WTC11 (cell line): ENCODE measurements at regions not wholly inside any gene's neighbourhood (a gene's known extent, or its start where the extent isn't known, plus 50 kb on each side); places are given as distances from the start of the nearest gene placed in this dataset.

Experiments used
- ATAC-seq: fragments of 200-7000 bp; cut with Tn5 transposase; 2 replicates; pipeline ENCODE4 v1.10.0; 2021; ENCODE audit warnings: mild to moderate bottlenecking, moderate library complexity
- CTCF ChIA-PET: fragments of 300-600 bp; sonication (Branson Sonifier 250); formaldehyde crosslinking; loops from one replicate; lab custom pipeline; 2021; ENCODE audit warnings: antibody characterized with exemption; lab: Charles Lee
- POLR2A ChIA-PET: fragments of 350-600 bp; sonication (Branson Sonifier 250); formaldehyde crosslinking; loops from one replicate; lab custom pipeline; 2021; ENCODE audit warnings: antibody characterized with exemption; lab: Charles Lee
- DNase-seq: peaks from one replicate; pipeline ENCODE4 v3.0.0; 2021; ENCODE audit warnings: low spot score
- H3K27ac Mint-ChIP-seq: 2 replicates; pipeline ENCODE4 v1.8.0; 2021; ENCODE audit warnings: mixed read lengths
- H3K27me3 Mint-ChIP-seq: 2 replicates; pipeline ENCODE4 v1.8.0; 2021; ENCODE audit warnings: low read depth, mild to moderate bottlenecking, moderate library complexity, mixed read lengths
- H3K36me3 Mint-ChIP-seq: 2 replicates; pipeline ENCODE4 v1.8.0; 2021; ENCODE audit warnings: mixed read lengths
- H3K4me1 Mint-ChIP-seq: 2 replicates; pipeline ENCODE4 v1.8.0; 2022; ENCODE audit warnings: mixed read lengths
- H3K4me3 Mint-ChIP-seq: 2 replicates; pipeline ENCODE4 v1.8.0; 2021; ENCODE audit warnings: mild to moderate bottlenecking, moderate library complexity, mixed read lengths
- H3K9me3 Mint-ChIP-seq: 2 replicates; pipeline ENCODE4 v1.8.0; 2021; ENCODE audit warnings: mixed read lengths
- CBFB ChIP-seq: sonication (generic); formaldehyde crosslinking; IDR thresholded peaks from 2 replicates; pipeline ENCODE4 v1.8.1; 2022; ENCODE audit warnings: mild to moderate bottlenecking, low read depth, missing genetic modification reagents
- CREM ChIP-seq: sonication (generic); formaldehyde crosslinking; IDR thresholded peaks from 2 replicates; pipeline ENCODE4 v1.8.1; 2022; ENCODE audit warnings: mild to moderate bottlenecking, missing genetic modification reagents, moderate library complexity
- GTF2I ChIP-seq: fragments of 250-450 bp; sonication (Bioruptor Pico); conservative IDR thresholded peaks from 2 replicates; pipeline ENCODE4 v1.4.0; 2021; ENCODE audit warnings: mild to moderate bottlenecking
- IRF2 ChIP-seq: sonication (generic); formaldehyde crosslinking; IDR thresholded peaks from 2 replicates; pipeline ENCODE4 v1.8.0; 2022; ENCODE audit warnings: low read depth, missing genetic modification reagents, borderline replicate concordance
- JAZF1 ChIP-seq: fragments of 250-450 bp; sonication (Bioruptor Pico); IDR thresholded peaks from 2 replicates; pipeline ENCODE4 v1.9.0; 2021; ENCODE audit warnings: moderate library complexity, mild to moderate bottlenecking, inconsistent platforms
- NR3C1 ChIP-seq: sonication (generic); formaldehyde crosslinking; conservative IDR thresholded peaks from 2 replicates; pipeline ENCODE4 v1.8.1; 2023; ENCODE audit warnings: low read depth, mild to moderate bottlenecking, missing genetic modification reagents
- ZNF671 ChIP-seq: fragments of 250-450 bp; sonication (Bioruptor Pico); IDR thresholded peaks from 2 replicates; pipeline ENCODE4 v1.8.0; 2021; ENCODE audit warnings: mild to moderate bottlenecking
- TF ChIP-seq, protein P1 (sequence below): fragments of 250-450 bp; sonication (Bioruptor Pico); IDR thresholded peaks from 2 replicates; pipeline ENCODE4 v1.9.0; 2021; ENCODE audit warnings: mild to moderate bottlenecking
- TF ChIP-seq, protein P2 (sequence below): sonication (generic); formaldehyde crosslinking; IDR thresholded peaks from 2 replicates; pipeline ENCODE4 v1.8.1; 2022; ENCODE audit warnings: low read depth, mild to moderate bottlenecking, moderate library complexity, missing genetic modification reagents, borderline replicate concordance
- TF ChIP-seq, protein P3 (sequence below): sonication (generic); formaldehyde crosslinking; IDR thresholded peaks from 2 replicates; pipeline ENCODE4 v1.8.1; 2022; ENCODE audit warnings: mild to moderate bottlenecking, moderate library complexity, missing genetic modification reagents
- TF ChIP-seq, protein P4 (sequence below): sonication (generic); formaldehyde crosslinking; IDR thresholded peaks from 2 replicates; pipeline ENCODE4 v1.8.0; 2023; ENCODE audit warnings: mild to moderate bottlenecking, missing genetic modification reagents
- TF ChIP-seq, protein P5 (sequence below): sonication (generic); formaldehyde crosslinking; IDR thresholded peaks from 2 replicates; pipeline ENCODE4 v1.8.0; 2022; ENCODE audit warnings: mild to moderate bottlenecking, missing genetic modification reagents
- TF ChIP-seq, protein P6 (sequence below): sonication (generic); formaldehyde crosslinking; IDR thresholded peaks from 2 replicates; pipeline ENCODE4 v1.8.1; 2023; ENCODE audit warnings: mild to moderate bottlenecking, missing genetic modification reagents, borderline replicate concordance
- TF ChIP-seq, protein P7 (sequence below): sonication (generic); formaldehyde crosslinking; IDR thresholded peaks from 2 replicates; pipeline ENCODE4 v1.8.0; 2022; ENCODE audit warnings: mild to moderate bottlenecking, missing genetic modification reagents

DNA sequence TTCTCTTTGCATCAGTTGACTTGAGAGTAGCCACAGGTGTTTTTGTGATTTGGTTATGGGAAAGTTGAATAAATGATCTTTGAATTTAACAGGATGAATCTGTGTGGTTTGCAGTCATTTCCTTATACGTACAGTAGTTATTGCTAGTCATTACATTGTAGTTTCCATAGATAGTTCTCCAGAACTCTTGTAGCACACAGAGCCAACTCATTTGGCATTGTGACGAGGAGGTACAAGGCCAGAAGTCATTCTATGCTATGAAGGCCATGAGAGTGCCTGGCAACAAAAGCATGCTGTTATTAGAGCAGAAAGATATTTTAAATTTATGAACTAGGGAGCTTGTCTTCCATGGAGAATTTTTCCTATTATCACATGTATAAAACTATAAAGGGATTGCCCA, 973.0 kb upstream of the CHAC2 start (continued):
- TF ChIP-seq, protein P1, sequence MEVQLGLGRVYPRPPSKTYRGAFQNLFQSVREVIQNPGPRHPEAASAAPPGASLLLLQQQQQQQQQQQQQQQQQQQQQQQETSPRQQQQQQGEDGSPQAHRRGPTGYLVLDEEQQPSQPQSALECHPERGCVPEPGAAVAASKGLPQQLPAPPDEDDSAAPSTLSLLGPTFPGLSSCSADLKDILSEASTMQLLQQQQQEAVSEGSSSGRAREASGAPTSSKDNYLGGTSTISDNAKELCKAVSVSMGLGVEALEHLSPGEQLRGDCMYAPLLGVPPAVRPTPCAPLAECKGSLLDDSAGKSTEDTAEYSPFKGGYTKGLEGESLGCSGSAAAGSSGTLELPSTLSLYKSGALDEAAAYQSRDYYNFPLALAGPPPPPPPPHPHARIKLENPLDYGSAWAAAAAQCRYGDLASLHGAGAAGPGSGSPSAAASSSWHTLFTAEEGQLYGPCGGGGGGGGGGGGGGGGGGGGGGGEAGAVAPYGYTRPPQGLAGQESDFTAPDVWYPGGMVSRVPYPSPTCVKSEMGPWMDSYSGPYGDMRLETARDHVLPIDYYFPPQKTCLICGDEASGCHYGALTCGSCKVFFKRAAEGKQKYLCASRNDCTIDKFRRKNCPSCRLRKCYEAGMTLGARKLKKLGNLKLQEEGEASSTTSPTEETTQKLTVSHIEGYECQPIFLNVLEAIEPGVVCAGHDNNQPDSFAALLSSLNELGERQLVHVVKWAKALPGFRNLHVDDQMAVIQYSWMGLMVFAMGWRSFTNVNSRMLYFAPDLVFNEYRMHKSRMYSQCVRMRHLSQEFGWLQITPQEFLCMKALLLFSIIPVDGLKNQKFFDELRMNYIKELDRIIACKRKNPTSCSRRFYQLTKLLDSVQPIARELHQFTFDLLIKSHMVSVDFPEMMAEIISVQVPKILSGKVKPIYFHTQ (CRISPR knock-in tag): no peak
- TF ChIP-seq, protein P2, sequence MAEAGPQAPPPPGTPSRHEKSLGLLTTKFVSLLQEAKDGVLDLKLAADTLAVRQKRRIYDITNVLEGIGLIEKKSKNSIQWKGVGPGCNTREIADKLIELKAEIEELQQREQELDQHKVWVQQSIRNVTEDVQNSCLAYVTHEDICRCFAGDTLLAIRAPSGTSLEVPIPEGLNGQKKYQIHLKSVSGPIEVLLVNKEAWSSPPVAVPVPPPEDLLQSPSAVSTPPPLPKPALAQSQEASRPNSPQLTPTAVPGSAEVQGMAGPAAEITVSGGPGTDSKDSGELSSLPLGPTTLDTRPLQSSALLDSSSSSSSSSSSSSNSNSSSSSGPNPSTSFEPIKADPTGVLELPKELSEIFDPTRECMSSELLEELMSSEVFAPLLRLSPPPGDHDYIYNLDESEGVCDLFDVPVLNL (CRISPR knock-in tag): no peak
- TF ChIP-seq NR3C1: no peak
- TF ChIP-seq IRF2: no peak
- TF ChIP-seq, protein P3, sequence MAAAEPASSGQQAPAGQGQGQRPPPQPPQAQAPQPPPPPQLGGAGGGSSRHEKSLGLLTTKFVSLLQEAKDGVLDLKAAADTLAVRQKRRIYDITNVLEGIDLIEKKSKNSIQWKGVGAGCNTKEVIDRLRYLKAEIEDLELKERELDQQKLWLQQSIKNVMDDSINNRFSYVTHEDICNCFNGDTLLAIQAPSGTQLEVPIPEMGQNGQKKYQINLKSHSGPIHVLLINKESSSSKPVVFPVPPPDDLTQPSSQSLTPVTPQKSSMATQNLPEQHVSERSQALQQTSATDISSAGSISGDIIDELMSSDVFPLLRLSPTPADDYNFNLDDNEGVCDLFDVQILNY (CRISPR knock-in tag): no peak
- no peak for TF ChIP-seq CREM
- TF ChIP-seq, protein P4, sequence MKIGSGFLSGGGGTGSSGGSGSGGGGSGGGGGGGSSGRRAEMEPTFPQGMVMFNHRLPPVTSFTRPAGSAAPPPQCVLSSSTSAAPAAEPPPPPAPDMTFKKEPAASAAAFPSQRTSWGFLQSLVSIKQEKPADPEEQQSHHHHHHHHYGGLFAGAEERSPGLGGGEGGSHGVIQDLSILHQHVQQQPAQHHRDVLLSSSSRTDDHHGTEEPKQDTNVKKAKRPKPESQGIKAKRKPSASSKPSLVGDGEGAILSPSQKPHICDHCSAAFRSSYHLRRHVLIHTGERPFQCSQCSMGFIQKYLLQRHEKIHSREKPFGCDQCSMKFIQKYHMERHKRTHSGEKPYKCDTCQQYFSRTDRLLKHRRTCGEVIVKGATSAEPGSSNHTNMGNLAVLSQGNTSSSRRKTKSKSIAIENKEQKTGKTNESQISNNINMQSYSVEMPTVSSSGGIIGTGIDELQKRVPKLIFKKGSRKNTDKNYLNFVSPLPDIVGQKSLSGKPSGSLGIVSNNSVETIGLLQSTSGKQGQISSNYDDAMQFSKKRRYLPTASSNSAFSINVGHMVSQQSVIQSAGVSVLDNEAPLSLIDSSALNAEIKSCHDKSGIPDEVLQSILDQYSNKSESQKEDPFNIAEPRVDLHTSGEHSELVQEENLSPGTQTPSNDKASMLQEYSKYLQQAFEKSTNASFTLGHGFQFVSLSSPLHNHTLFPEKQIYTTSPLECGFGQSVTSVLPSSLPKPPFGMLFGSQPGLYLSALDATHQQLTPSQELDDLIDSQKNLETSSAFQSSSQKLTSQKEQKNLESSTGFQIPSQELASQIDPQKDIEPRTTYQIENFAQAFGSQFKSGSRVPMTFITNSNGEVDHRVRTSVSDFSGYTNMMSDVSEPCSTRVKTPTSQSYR (CRISPR knock-in tag): no peak
- no peak for TF ChIP-seq ZNF671 (CRISPR knock-in tag)

DNA sequence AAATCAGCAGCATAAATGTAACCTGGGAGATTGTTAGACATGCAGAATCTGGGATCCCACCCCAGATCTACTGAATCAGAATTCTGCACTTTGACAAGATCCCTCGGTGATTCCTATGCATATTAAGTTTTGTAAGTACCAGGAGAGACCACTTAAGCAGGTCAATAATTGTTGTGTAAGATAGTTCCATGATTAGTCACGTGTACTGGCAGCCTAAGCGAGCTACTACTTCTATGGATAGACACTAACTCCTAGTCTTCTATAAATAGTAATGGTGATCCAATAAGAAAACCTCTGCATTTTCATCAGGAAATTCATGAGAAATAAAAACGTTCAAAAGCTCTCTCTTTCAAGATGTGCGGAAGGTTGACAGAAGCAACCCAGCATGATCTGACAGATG, 988.2 kb upstream of the CHAC2 start:
- Mint-ChIP-seq H3K4me1 (no peaks in the 10 kb centered on the region), H3K27ac (no peak overlapping the region), H3K4me3 (no peak overlapping the region), H3K36me3 (no peaks in the 10 kb centered on the region), H3K9me3 (no peaks in the 10 kb centered on the region), H3K27me3 (no peaks in the 10 kb centered on the region; the same call in 1 of the 2 replicates)
- ATAC-seq: no peak
- TF ChIP-seq, protein P1 (CRISPR knock-in tag): no peak
- TF ChIP-seq JAZF1 (no peak), CBFB (CRISPR knock-in tag) (no peak), GTF2I (CRISPR knock-in tag) (no peak)
- TF ChIP-seq, protein P5, sequence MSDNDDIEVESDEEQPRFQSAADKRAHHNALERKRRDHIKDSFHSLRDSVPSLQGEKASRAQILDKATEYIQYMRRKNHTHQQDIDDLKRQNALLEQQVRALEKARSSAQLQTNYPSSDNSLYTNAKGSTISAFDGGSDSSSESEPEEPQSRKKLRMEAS (CRISPR knock-in tag): no peak
- TF ChIP-seq, protein P6, sequence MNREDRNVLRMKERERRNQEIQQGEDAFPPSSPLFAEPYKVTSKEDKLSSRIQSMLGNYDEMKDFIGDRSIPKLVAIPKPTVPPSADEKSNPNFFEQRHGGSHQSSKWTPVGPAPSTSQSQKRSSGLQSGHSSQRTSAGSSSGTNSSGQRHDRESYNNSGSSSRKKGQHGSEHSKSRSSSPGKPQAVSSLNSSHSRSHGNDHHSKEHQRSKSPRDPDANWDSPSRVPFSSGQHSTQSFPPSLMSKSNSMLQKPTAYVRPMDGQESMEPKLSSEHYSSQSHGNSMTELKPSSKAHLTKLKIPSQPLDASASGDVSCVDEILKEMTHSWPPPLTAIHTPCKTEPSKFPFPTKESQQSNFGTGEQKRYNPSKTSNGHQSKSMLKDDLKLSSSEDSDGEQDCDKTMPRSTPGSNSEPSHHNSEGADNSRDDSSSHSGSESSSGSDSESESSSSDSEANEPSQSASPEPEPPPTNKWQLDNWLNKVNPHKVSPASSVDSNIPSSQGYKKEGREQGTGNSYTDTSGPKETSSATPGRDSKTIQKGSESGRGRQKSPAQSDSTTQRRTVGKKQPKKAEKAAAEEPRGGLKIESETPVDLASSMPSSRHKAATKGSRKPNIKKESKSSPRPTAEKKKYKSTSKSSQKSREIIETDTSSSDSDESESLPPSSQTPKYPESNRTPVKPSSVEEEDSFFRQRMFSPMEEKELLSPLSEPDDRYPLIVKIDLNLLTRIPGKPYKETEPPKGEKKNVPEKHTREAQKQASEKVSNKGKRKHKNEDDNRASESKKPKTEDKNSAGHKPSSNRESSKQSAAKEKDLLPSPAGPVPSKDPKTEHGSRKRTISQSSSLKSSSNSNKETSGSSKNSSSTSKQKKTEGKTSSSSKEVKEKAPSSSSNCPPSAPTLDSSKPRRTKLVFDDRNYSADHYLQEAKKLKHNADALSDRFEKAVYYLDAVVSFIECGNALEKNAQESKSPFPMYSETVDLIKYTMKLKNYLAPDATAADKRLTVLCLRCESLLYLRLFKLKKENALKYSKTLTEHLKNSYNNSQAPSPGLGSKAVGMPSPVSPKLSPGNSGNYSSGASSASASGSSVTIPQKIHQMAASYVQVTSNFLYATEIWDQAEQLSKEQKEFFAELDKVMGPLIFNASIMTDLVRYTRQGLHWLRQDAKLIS (CRISPR knock-in tag): no peak
- TF ChIP-seq, protein P7, sequence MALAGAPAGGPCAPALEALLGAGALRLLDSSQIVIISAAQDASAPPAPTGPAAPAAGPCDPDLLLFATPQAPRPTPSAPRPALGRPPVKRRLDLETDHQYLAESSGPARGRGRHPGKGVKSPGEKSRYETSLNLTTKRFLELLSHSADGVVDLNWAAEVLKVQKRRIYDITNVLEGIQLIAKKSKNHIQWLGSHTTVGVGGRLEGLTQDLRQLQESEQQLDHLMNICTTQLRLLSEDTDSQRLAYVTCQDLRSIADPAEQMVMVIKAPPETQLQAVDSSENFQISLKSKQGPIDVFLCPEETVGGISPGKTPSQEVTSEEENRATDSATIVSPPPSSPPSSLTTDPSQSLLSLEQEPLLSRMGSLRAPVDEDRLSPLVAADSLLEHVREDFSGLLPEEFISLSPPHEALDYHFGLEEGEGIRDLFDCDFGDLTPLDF (CRISPR knock-in tag): no peak
- ChIA-PET POLR2A (no interaction called here), CTCF (interaction anchor here (0.6 kb wide), 1 partner anchor 207 kb away, joined by 3 read pairs; no protein-coding TSS in a partner anchor)
- DNase-seq: no peak
